ENCODE measurements at regions not wholly inside any gene's neighbourhood (a gene's known extent, or its start where the extent isn't known, plus 50 kb on each side); places are given as distances from the start of the nearest gene placed in this dataset.

- no peaks in the 10 kb centered on the region for H3K9me3 ChIP-seq
- no peaks in the 10 kb centered on the region for H3K36me3 ChIP-seq
- H3K4me3 ChIP-seq: no peak overlapping the region
- WGBS, 2 donors (ENCODE audit: low coverage in 1 of 2): 86 to 100% methylated on average over 1 to 3 of the region's 3 CpGs
- H3K27me3 ChIP-seq: no peaks in the 10 kb centered on the region
- no peak overlapping the region for H3K27ac ChIP-seq
- no peak for TF ChIP-seq CTCF (IDR thresholded peaks at IDR 0.05)
- no peak for TF ChIP-seq EP300 (IDR thresholded peaks at IDR 0.05)
- no peak for TF ChIP-seq POLR2AphosphoS5 (IDR thresholded peaks at IDR 0.05)
- TF ChIP-seq POLR2A (IDR thresholded peaks at IDR 0.05): no peak
- no peaks in the 10 kb centered on the region for H3K4me1 ChIP-seq
- no peak for ATAC-seq
Measured at GRCh38 chr5:5005353-5005752, 134.8 kb upstream of the ADAMTS16 start.

- no peak for TF ChIP-seq POLR2A (IDR thresholded peaks at IDR 0.05)
- no peak for TF ChIP-seq EP300 (IDR thresholded peaks at IDR 0.05)
- TF ChIP-seq POLR2AphosphoS5 (IDR thresholded peaks at IDR 0.05): no peak
- TF ChIP-seq CTCF (IDR thresholded peaks at IDR 0.05): no peak
- Histone ChIP-seq H3K4me3 (no peak overlapping the region), H3K9me3 (no peaks in the 10 kb centered on the region), H3K27ac (no peak overlapping the region), H3K27me3 (peaks cover 4% of the 10 kb centered on the region), H3K36me3 (no peaks in the 10 kb centered on the region), H3K4me1 (no peaks in the 10 kb centered on the region)
- ATAC-seq: no peak
- WGBS, 2 donors (ENCODE audit: low coverage in 1 of 2): 78 to 86% methylated on average over 3 of the region's 3 CpGs
Measured at GRCh38 chr5:5006548-5006947, 133.6 kb upstream of the ADAMTS16 start.

GRCh38 chr5:5009240-5009639 is 130.9 kb upstream of the ADAMTS16 start:
- no peaks in the 10 kb centered on the region for H3K36me3 ChIP-seq
- WGBS, 2 donors (ENCODE audit: low coverage in 1 of 2): 62 to 63% methylated on average over 3 to 4 of the region's 4 CpGs
- TF ChIP-seq EP300 (IDR thresholded peaks at IDR 0.05) (no peak), POLR2AphosphoS5 (IDR thresholded peaks at IDR 0.05) (no peak), POLR2A (IDR thresholded peaks at IDR 0.05) (no peak), CTCF (IDR thresholded peaks at IDR 0.05) (no peak)
- no peak for ATAC-seq
- H3K4me1 ChIP-seq: no peaks in the 10 kb centered on the region
- H3K9me3 ChIP-seq: no peaks in the 10 kb centered on the region
- H3K27me3 ChIP-seq: peaks cover 13% of the 10 kb centered on the region
- no peak overlapping the region for H3K27ac ChIP-seq
- H3K4me3 ChIP-seq: no peak overlapping the region

- H3K9me3 ChIP-seq: no peaks in the 10 kb centered on the region
- H3K4me3 ChIP-seq: no peak overlapping the region
- no peaks in the 10 kb centered on the region for H3K4me1 ChIP-seq
- H3K27ac ChIP-seq: no peak overlapping the region
- no peak for ATAC-seq
- peaks cover 14% of the 10 kb centered on the region for H3K27me3 ChIP-seq
- 88 to 91% methylated on average over 4 of the region's 4 CpGs for WGBS, 2 donors (ENCODE audit: low coverage in 1 of 2)
- H3K36me3 ChIP-seq: no peaks in the 10 kb centered on the region
- TF ChIP-seq CTCF (IDR thresholded peaks at IDR 0.05) (no peak), EP300 (IDR thresholded peaks at IDR 0.05) (no peak), POLR2AphosphoS5 (IDR thresholded peaks at IDR 0.05) (no peak), POLR2A (IDR thresholded peaks at IDR 0.05) (no peak)
Measured at GRCh38 chr5:5011151-5011550, 129.0 kb upstream of the ADAMTS16 start.

- TF ChIP-seq EP300 (IDR thresholded peaks at IDR 0.05) (no peak), POLR2AphosphoS5 (IDR thresholded peaks at IDR 0.05) (peak; percentile 47)
- no peak overlapping the region for H3K4me3 ChIP-seq
- H3K27me3 ChIP-seq: peaks cover 22% of the 10 kb centered on the region
- no peaks in the 10 kb centered on the region for H3K4me1 ChIP-seq
- H3K36me3 ChIP-seq: no peaks in the 10 kb centered on the region
- no peaks in the 10 kb centered on the region for H3K9me3 ChIP-seq
- H3K27ac ChIP-seq: no peak overlapping the region
- peak; percentile 43 for ATAC-seq
- 20 to 30% methylated on average over 7 of the region's 7 CpGs for WGBS, 2 donors (ENCODE audit: low coverage in 1 of 2)
Measured at GRCh38 chr5:5014586-5015235, 125.4 kb upstream of the ADAMTS16 start.
